Lung microvascular endothelial cell (primary cell): ENCODE measurements at regions not wholly inside any gene's neighbourhood (a gene's known extent, or its start where the extent isn't known, plus 50 kb on each side); places are given as distances from the start of the nearest gene placed in this dataset.
"Not testable (repeated sequence)": the region's sequence is repeated elsewhere in the genome, so short reads cannot be mapped to it uniquely, and the experiment has no call there.

Experiments
- DNase-seq, 2 donors: peaks; one replicate each; pipeline versions ENCODE4 v3.0.0 to v3.0.0-alpha.2; 2010; ENCODE audit warnings: low read depth in 2 of 2

DNA sequence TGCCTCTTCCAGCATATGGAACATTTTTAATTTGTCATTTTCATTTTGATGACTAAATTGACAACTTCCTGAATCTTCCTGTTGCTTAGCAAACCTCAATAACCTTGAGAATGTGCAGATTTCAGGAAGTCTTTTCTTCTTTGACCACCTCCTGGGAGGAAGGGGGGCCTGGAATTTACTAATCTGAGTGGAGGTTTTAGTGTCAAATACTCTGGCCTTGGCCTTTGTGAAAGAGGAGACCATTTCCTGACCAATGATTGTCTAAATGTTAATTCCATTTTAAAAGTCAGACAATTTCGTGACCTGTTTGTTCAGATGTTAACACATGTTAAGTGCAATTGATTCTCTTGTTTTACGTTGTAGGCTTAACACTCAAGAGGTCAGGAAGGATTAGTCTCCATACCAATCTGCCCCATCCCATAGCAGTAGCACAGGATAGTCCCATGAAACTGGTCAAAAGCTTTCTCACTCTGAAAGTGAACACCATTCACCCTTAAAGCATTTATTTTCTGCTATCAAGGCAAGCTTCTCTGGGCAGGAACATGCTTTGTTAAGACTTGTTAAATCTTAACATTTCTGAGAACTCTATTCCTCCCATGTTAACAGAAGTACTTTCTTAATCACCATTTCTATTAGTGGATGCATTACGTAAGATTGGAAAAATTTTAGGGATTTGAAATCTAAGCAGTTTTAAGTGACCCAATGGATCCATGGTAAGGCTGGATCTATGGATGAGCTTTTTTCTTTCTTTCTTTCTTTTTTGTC, 219.6 kb downstream of the RND3 start:
- peak in 1 of 2 donors; percentile 50 for DNase-seq

DNA sequence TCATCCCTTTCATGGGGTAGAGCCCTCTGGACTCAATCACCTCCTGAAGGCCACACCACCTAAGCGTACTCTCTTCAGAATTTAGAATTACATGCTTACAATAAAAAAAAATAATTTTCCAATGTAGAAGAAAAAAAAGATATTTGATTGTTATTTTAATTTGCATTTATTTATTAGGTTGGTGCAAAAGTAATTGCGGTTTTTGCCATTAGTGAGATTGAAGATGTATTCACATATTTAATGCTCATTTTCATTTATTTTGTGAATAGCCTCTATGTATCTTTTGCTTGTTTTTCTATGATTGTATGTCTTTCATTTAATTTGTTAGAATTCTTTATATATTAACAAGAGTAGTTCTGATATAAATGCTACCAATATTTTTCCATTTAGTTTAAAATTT, 220.5 kb downstream of the RND3 start:
- DNase-seq: no peak

DNA sequence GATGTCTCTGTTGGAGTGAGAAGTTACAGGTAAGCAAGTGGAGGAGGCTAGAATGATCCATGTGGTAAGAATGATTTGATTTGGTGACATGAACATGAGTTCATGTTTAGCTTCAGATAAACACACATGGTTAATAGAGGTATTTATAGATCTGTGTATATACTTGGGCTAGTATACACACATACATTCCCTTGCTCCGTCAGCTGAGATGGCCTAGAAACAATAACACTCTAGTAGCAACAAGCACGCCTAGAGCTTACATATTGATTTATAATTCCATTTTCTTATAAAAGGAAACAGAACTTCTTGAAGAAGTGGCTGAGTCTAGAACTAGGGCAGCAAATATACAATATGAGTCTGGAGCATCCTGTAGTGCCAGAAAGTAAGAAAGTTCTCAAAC, 223.0 kb downstream of the RND3 start:
- DNase-seq: no peak

DNA sequence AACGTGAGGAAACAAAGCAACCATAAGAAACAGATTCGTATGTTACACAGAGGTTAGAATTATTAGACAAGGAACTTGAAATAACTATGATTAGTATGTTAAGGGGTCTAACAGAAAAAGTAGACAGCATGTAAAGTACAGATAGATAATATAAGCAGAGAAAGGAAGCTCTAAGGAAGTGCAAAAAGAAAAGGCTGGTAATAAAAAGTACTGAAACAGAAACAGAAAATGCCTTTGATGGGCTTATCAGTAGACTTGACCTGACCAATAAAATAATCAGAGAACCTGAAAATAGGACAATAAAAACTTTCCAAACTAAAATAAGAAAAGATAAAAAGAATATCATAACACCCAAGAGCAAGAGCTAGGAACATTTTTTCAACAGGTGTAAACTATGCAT, 225.8 kb downstream of the RND3 start:
- no peak for DNase-seq

DNA sequence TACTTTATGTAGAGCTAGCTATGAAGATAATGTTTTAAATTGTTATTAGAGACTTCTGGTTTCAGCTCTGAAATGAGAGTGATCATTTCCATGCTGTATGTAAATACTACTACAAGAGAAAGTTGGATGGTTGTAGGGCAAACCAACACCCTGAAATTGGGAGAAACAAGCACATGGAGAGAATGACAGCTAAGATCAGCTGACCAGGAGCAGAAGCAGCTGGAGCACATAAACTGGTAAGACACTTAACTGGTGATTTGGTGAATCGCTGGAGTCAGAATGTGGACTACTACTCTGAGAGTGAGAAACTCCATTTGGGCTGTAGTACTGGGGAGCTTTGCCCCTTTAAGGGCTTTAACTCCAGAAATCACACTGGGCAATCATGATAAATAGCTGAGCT, 226.8 kb downstream of the RND3 start:
- DNase-seq: no peak

DNA sequence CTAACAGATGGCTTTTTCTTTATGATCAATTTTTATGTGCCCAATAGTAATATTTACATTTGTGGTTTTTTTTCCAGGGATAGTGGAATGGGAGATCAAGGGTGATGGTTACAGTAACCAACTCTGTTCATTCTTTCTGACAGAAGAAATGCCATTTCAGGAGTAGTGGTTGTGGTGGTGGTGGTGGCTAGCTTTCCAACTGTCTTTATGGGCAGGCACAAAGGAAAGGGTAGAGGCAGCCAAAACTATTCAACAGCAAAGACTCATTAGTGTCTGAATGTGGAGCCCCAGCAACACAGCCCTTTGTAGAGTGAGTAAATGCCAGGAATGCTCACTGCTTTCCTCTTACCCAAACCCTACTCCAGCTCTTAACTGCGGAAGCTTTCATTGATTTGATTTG, 227.7 kb downstream of the RND3 start:
- no peak for DNase-seq

DNA sequence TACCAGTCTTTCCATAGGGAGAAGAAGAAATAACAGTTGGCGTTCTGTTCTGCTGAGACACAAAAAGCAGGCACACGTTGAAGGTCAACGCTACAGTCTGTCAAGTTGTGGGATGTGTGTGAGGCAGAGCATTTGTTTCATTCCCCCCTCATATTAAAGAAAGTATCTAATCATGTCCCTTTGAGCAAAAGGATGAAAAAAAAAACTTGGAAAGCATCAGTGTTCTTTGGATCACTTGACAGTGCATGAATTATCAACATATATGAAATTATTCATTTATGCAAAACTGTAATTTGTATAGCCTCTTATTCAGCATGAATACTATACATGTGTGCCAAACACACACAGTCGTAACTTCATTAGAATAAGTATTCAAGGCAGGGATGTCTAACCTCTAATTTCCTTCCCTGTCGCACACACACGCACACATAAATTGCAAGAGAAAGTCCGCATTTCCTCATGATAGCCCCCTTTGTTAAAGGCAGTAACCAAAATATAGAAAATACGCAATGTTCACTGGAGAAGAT, 228.6 kb downstream of the RND3 start:
- DNase-seq: no peak

DNA sequence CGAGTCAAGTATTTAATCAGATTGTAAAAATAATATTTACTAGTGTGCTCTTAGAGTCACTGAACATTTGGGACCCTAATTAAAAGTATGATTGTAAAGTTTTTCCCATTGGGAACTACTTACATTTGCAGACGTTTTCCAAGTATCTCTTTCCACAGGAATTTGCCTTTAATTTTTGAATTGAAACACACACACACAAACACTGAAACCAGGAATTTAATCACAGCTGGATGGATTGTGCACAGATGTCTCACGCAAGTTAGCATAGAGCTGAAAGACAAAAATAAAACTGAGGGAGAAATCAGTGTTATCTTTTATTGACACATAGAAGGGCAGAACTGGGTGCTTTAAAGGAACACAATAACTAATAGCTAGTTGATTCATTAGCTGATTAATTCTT, 230.7 kb downstream of the RND3 start:
- DNase-seq: no peak

DNA sequence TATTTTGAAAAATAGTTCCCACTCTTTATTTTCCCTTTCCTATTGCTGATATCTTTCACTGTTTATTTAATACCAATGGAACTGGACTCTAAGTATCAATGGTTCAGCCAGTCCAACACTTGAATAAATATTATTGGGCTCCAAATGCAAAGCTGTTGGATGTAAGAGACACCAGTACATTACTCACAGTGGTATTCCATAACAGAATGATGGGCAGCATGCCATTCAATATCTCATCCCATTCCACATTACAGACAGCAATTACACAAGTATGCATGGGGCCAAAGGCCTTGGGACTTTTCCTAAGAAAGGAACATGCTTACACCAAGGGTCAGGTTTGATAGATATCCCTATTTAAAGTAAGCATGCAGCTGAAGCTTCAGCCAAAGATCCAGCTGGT, 231.9 kb downstream of the RND3 start:
- peak; percentile 50 to 61 for DNase-seq

DNA sequence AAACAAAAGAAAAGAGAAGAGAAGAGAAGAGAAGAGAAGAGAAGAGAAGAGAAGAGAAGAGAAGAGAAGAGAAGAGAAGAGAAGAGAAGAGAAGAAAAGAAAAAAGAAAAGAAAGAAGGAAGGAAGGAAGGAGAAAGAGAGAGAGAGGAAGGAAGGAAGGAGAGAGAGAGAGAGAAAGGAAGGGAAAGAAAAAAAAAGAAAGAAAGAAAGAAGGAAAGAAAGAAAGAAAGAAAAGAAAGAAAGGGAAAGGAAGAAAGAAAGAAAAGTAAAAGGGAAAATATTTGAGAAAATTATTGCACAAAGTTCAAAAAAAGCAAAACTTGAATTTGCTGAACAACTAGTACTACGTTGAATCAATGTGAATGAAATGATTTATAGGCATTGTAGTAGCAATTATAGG, 237.7 kb downstream of the RND3 start:
- not testable (repeated sequence) for DNase-seq

DNA sequence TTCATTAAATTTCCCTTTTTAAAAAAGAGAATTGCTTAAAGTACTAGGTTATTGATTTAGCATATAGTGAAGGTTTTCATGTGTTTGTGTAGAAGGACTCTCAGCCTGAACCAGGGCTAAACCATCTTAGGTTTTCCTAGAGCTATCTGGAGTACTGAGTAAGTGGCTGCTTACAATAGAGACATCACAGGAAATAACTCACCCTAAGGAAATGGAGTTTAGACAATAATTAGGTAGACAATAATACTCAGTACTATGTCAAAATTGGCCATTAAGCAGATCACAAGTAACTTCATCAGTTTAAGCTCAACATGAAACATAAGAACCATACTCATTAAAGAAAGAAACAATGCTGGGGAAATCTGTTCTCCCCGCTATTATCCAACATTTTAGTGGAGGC, 240.0 kb downstream of the RND3 start:
- DNase-seq: peak in 1 of 2 donors; percentile 63

DNA sequence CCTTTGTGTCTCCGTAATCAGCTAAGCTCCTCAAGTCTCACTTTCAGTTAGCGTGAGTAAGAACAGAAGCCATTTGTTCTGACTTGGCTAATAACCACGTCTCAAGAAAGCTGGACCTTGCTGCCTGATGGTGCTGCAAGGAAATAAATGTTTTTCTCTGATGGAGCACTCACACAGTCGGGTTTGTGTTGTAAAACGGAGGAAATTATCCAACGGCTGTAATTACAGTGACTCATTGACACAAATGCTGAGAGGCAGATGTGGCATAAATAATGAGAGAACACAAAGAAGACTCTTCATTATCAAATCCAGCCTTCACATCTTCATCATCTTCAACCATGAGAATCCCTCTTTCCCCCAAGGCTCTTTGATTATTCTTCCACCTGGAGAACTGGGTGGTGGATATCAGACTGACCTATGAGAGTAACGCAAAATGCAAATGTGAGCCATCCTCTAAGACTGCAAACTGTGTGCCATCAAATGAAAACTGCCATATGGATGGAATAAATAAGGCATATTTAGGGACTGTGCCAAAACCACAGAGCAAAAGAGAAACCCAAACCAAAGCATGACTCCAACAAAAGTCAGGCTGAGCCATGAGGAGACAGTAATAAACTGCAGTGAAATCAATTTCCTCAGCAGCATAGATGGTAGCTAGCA, 252.6 kb downstream of the RND3 start:
- DNase-seq: peak in 1 of 2 donors; percentile 32

DNA sequence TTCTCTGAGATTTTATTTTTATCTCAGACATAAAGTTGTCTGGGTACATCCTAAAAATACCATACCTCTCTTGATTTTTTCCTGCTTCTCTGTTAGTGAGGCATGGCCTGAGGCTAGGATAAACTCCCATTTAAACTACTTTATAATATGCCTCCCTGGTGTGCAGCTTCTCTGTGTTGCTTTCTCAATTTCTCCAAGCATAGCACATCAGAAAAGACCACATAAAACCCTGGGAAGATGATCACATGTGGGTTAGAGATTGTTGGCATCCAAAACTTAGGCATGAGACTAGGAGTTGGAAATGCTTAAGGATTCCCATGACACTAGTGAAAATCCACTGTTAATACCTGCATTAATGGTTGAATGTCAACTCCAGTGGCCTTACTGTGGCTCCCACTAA, 254.6 kb downstream of the RND3 start:
- DNase-seq: no peak

DNA sequence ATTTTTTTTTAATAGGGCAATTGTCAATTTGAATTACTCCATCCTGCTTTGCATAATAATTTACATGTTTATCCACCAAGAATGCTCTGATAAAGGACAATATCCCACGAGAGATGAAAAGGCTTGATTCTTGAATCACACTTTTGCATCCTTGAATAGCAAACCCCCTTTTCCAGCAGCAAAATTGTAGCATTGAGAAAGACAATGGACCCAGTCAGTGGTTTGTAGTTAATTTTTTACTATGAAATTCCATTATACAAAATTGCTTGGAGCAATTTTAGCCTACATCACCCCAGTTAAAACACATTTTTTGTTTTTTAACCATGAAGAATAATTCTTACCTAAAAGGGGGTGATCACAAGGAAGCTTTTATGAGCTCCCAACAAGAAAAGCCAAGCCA, 255.1 kb downstream of the RND3 start:
- no peak for DNase-seq

DNA sequence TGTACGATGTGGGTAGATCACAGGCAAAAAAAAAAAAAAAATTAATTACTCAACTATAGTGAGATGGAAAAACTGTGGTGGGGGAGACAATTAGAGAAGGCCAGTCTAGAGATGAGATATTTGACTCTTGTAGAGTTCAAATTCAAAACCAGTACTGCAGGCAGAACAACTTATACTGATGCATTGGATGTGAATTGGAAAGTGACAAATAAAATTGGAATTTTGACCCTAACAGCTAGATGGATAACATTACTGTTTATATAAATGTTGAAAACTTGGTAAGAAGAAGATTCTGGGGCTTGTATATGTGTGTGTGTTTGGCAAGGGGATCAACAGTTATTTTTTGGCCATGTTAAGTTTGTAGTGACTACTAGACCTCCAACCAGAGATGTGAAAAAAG, 256.9 kb downstream of the RND3 start:
- DNase-seq: no peak

DNA sequence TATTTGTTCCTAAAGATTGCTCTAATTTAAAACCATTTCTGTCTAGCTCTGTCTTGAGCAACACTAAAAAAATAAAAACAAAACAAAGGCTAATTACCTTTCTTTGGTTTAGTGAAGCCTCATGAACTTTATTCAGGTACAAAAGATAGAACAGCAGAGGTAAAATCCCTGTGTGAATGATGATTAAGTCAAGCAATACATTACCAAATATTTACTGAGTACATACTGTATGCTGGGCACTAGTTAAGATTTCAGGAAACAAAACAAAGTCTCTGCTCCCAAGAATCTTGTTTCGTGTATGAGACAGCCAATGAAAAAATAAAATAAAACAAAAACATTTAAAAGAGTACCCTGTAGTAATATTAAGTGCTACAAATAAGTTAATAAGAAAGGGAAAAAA, 257.5 kb downstream of the RND3 start:
- DNase-seq: no peak

DNA sequence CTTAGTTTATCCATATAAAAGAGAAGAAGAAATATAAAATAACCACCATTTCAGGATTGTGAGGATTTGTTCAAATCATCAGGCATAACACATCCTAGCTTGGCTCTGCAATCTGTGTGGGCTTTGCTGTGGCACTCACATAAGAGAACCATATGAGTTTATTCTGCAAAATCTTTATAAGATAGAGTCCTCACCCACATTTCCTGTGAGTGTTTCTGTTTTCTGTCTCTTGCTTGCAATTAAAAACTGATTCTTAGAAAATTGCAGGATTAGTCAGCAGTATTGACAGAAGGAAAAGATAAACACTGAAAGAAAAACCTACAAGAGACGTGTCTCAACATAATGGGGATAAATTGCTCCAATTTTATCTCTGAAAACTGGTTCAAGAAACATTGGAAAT, 258.5 kb downstream of the RND3 start:
- DNase-seq: no peak

DNA sequence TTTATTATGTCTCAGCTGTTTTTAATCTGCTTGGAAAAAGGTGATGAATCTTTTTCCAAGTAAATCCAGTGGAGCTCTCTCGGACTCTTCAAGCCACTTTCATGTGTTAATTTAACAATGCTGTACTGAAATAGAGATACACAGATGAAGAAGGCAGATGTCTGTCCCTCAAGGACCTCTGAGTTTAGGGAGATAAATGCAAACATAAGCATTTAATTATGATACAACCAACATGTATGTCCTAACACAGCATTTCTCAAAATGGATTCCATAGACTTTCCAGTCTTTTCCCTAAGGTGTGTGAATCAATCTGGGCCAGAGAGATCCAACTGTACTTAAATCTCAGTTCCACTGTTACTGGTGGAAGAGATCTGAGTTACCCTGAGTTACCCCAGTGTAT, 262.4 kb downstream of the RND3 start:
- no peak for DNase-seq

DNA sequence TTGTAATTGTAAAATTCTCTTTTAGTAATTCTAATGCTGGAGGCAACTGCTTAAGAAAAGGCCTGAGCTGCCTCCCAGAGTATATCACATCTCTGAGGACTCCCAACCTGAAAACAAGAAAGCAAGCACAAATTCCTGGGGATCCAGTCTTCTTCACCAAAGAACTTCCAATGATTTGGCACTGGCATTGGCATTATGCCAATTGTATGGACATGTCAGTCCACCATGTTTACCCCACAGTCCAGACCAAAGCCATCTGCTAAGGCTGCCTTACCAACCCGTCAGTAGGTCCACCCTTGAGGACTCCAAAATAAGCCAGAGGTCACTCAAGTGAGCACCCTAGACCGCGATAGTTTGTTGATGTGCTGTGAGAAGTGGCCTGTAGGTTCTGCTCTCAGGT, 263.1 kb downstream of the RND3 start:
- DNase-seq: no peak

DNA sequence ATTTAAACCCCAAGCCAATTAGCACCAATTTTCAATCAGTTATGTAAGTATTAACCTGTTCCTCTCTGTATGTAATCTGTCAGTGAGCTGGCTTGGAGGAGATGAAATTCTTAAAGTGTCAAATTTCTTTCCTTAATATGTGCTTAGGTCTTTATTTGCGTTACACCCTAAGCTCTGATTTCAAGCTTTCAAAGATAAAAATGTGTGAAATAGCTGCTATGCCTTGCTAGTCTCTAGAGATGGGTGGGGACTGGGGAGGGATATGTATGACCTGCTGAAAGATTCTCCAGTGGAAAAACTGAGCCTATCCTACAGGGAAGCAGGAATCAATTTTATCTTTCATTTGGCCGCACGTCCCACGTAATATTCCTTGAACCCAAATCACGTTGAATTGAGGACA, 264.5 kb downstream of the RND3 start:
- DNase-seq: no peak

DNA sequence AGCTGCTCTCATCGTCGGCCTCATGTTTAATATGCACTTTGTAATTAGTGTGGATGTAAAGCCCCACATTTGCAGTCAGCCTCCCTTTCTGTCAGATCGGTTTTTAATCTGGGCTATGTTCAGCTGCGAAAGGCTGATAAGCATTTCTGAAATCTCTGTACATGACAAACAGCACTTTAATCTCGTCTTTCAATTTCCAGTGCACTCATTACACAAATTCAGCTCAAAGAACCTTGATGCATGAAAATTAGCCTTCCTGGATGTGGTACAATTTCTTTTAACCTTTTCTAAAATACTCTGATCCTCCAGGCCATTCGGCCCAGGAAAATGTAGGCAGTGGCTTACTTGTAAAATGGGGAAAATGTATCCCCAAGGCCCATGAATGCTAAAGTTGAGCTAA, 265.1 kb downstream of the RND3 start:
- no peak for DNase-seq

DNA sequence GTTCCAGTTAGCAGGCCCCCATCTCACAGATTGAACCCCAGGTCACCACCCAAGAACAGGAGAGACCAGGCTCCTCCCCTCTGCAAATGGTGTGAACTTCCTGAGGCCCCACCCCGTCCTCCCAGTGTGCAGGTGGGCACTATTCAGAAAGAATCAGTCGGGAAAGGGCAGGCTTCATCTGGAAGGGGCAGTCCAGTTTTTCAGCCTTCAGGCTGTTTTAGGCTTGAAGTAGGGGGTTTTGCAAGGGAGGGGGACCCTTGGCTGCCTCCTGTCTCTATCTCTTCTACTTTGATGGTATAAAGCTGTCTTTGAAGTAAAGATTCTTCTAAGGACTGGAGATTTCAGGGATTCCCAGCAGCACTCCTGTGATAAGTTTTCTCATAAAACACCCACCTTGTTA, 267.6 kb downstream of the RND3 start:
- no peak for DNase-seq

DNA sequence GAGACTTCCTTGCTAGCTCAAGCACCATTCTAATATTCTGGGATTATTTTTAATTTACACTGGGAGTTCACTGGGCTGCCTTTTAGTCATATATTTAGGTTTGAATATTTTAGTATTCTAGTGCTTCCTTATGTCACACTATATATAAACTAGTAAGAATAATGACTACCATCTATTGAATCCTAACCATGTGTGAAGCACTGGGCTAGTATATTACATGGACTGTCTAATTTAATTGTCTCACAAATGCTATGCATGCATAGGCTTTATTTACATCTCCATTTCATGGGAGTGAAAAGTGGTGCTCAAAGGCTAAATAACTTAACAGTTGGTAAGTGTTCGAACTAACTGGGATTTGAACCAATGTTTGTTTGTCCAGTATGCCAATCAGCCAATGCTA, 272.4 kb downstream of the RND3 start:
- DNase-seq: no peak
